ENCODE measurements at regions not wholly inside any gene's neighbourhood (a gene's known extent, or its start where the extent isn't known, plus 50 kb on each side); places are given as distances from the start of the nearest gene placed in this dataset.

GRCh38 chr9:101966691-101967090 is 228.2 kb upstream of the GRIN3A start:
- no peak for TF ChIP-seq CTCF (IDR thresholded peaks at IDR 0.05)
- no peak for TF ChIP-seq POLR2AphosphoS5 (IDR thresholded peaks at IDR 0.05)
- no peak for TF ChIP-seq POLR2A (IDR thresholded peaks at IDR 0.05)
- no peaks in the 10 kb centered on the region for H3K27me3 ChIP-seq
- DNase-seq (no peak), ATAC-seq (ENCODE audit: low FRiP score in 2 of 2) (no peak)
- H3K9me3 ChIP-seq, result no peaks in the 10 kb centered on the region
- H3K4me3 ChIP-seq, result no peak overlapping the region
- no peak overlapping the region for H3K27ac ChIP-seq
- 62 to 71% methylated on average over 1 of the region's 1 CpG for WGBS, 2 donors
- no peaks in the 10 kb centered on the region for H3K4me1 ChIP-seq
- H3K36me3 ChIP-seq, result no peaks in the 10 kb centered on the region

- Histone ChIP-seq H3K27ac (no peak overlapping the region), H3K9me3 (no peaks in the 10 kb centered on the region), H3K4me3 (no peak overlapping the region), H3K4me1 (no peaks in the 10 kb centered on the region), H3K27me3 (no peaks in the 10 kb centered on the region), H3K36me3 (no peaks in the 10 kb centered on the region)
- ATAC-seq (ENCODE audit: low FRiP score in 2 of 2), result no peak
- 61 to 71% methylated on average over 2 of the region's 2 CpGs for WGBS, 2 donors
- no peak for DNase-seq
- TF ChIP-seq POLR2A (IDR thresholded peaks at IDR 0.05) (no peak), EP300 (IDR thresholded peaks at IDR 0.05) (no peak), CTCF (IDR thresholded peaks at IDR 0.05) (no peak), POLR2AphosphoS5 (IDR thresholded peaks at IDR 0.05) (no peak)
Measured at GRCh38 chr9:101957705-101958104, 219.3 kb upstream of the GRIN3A start.

- TF ChIP-seq CTCF (IDR thresholded peaks at IDR 0.05) (no peak), POLR2AphosphoS5 (IDR thresholded peaks at IDR 0.05) (no peak), EP300 (IDR thresholded peaks at IDR 0.05) (no peak), POLR2A (IDR thresholded peaks at IDR 0.05) (no peak)
- 52% methylated on average over 1 of the region's 1 CpG for WGBS, 2 donors
- H3K36me3 ChIP-seq, result no peaks in the 10 kb centered on the region
Measured at GRCh38 chr9:101951598-101951997, 213.2 kb upstream of the GRIN3A start.

GRCh38 chr9:101931756-101932155 is 193.3 kb upstream of the GRIN3A start:
- Histone ChIP-seq H3K36me3 (no peaks in the 10 kb centered on the region), H3K4me1 (no peaks in the 10 kb centered on the region), H3K9me3 (no peaks in the 10 kb centered on the region), H3K27me3 (no peaks in the 10 kb centered on the region), H3K27ac (no peak overlapping the region), H3K4me3 (no peak overlapping the region)
- TF ChIP-seq EP300 (IDR thresholded peaks at IDR 0.05), result no peak
- TF ChIP-seq POLR2A (IDR thresholded peaks at IDR 0.05), result no peak
- TF ChIP-seq CTCF (IDR thresholded peaks at IDR 0.05), result no peak
- DNase-seq, result no peak
- 54 to 58% methylated on average over 2 of the region's 2 CpGs for WGBS, 2 donors
- no peak for ATAC-seq (ENCODE audit: low FRiP score in 2 of 2)

More at GRCh38 chr9:101951598-101951997, 213.2 kb upstream of the GRIN3A start:
- no peaks in the 10 kb centered on the region for H3K27me3 ChIP-seq
- no peaks in the 10 kb centered on the region for H3K9me3 ChIP-seq
- no peak overlapping the region for H3K4me3 ChIP-seq
- ATAC-seq (ENCODE audit: low FRiP score in 2 of 2) (no peak), DNase-seq (no peak)
- no peaks in the 10 kb centered on the region for H3K4me1 ChIP-seq
- no peak overlapping the region for H3K27ac ChIP-seq

- TF ChIP-seq EP300 (IDR thresholded peaks at IDR 0.05), result no peak
- Histone ChIP-seq H3K36me3 (no peaks in the 10 kb centered on the region), H3K27me3 (no peaks in the 10 kb centered on the region), H3K9me3 (no peaks in the 10 kb centered on the region), H3K27ac (no peak overlapping the region), H3K4me3 (no peak overlapping the region), H3K4me1 (no peaks in the 10 kb centered on the region)
- ATAC-seq (ENCODE audit: low FRiP score in 2 of 2) (no peak), DNase-seq (no peak)
Measured at GRCh38 chr9:101930783-101931182, 192.3 kb upstream of the GRIN3A start.

Measured in upper lobe of left lung (tissue), 6 donors.